Hepatocyte (in vitro differentiated cells): ENCODE measurements at regions not wholly inside any gene's neighbourhood (a gene's known extent, or its start where the extent isn't known, plus 50 kb on each side); places are given as distances from the start of the nearest gene placed in this dataset.
"Not testable (repeated sequence)": the region's sequence is repeated elsewhere in the genome, so short reads cannot be mapped to it uniquely, and the experiment has no call there.

Experiments used
- DNase-seq: peaks from one replicate; pipeline ENCODE4 v3.0.0-alpha.2; 2016; ENCODE audit warnings: low spot score
- H2AFZ ChIP-seq: fragments of 200-600 bp; sonication (generic); 2 replicates; pipeline ENCODE4 v1.6.0; 2016; ENCODE audit warnings: antibody characterized with exemption, mild to moderate bottlenecking
- H3K27ac ChIP-seq: fragments of 200-600 bp; sonication (generic); 2 replicates; pipeline ENCODE4 v1.5.1; 2016; ENCODE audit warnings: mild to moderate bottlenecking
- H3K27me3 ChIP-seq: fragments of 200-600 bp; sonication (generic); 2 replicates; pipeline ENCODE4 v1.6.1; 2016
- H3K36me3 ChIP-seq: fragments of 200-600 bp; sonication (generic); replicated peaks from 2 replicates; pipeline ENCODE4 v1.5.1; 2016; ENCODE audit warnings: low read depth; ENCODE audit not compliant: insufficient read depth
- H3K4me1 ChIP-seq: fragments of 200-600 bp; sonication (generic); 2 replicates; pipeline ENCODE4 v1.5.1; 2016; ENCODE audit warnings: mild to moderate bottlenecking, moderate library complexity; ENCODE audit not compliant: insufficient read depth
- H3K4me2 ChIP-seq: fragments of 200-600 bp; sonication (generic); 2 replicates; pipeline ENCODE4 v1.6.0; 2016
- H3K4me3 ChIP-seq: fragments of 200-600 bp; sonication (generic); 2 replicates; pipeline ENCODE4 v1.5.1; 2016; ENCODE audit warnings: mild to moderate bottlenecking
- H3K79me2 ChIP-seq: fragments of 200-600 bp; sonication (generic); 2 replicates; pipeline ENCODE4 v1.6.0; 2017; ENCODE audit warnings: mild to moderate bottlenecking
- H3K9me2 ChIP-seq: fragments of 200-600 bp; sonication (generic); replicated peaks from 2 replicates; pipeline ENCODE4 v1.6.0; 2017; ENCODE audit warnings: mild to moderate bottlenecking; ENCODE audit not compliant: insufficient read depth
- H3K9me3 ChIP-seq: fragments of 200-600 bp; sonication (generic); 2 replicates; pipeline ENCODE4 v1.5.1; 2016; ENCODE audit warnings: low read depth, mild to moderate bottlenecking
- H4K20me1 ChIP-seq: fragments of 200-600 bp; sonication (generic); 2 replicates; pipeline ENCODE4 v1.6.0; 2016; ENCODE audit warnings: mild to moderate bottlenecking; ENCODE audit not compliant: insufficient read depth, poor library complexity, severe bottlenecking
- EZH2 ChIP-seq: fragments of 200-600 bp; sonication (generic); IDR thresholded peaks from 2 replicates; pipeline ENCODE4 v1.6.1; 2016; ENCODE audit warnings: antibody characterized with exemption, mild to moderate bottlenecking, borderline replicate concordance
- EZH2phosphoT487 ChIP-seq: fragments of 200-600 bp; sonication (generic); IDR thresholded peaks from one replicate; pipeline ENCODE4 v1.6.1; 2018; ENCODE audit warnings: antibody characterized with exemption, mild to moderate bottlenecking, low read depth, moderate library complexity; ENCODE audit not compliant: unreplicated experiment, severe bottlenecking
- WGBS: methylation state at CpG from one replicate; pipeline ENCODE4 v1.1.6; 2016; ENCODE audit warnings: low lambda C conversion rate; ENCODE audit errors: missing lambda C conversion rate; 5-methylcytosine and 5-hydroxymethylcytosine counted together
- TF ChIP-seq, protein P1 (sequence below): fragments of 200-600 bp; sonication (generic); IDR thresholded peaks from 2 replicates; pipeline ENCODE4 v1.5.1; 2016; ENCODE audit warnings: antibody characterized with exemption, mild to moderate bottlenecking; ENCODE audit not compliant: poor library complexity

DNA sequence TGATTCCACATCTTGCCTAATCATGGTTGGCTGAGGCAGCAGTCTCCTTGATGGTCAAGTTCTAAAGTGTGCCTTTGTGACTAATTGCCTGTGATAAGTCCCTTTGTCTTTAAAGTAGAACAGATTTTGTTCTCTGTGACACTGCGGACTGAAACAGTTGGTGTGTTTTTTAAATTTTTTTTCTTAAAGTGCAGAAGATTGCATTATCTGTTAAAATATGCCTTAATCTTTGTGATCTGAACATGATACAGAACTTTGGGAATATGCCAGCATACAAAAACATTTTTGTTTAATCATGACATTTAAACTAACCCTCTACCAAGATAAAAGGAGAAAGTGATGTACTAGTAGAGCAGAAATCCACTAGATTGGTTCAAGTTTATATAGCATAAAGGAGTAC is 1260.6 kb upstream of the ADGRL2 start:
- no peak overlapping the region for H2AFZ ChIP-seq

DNA sequence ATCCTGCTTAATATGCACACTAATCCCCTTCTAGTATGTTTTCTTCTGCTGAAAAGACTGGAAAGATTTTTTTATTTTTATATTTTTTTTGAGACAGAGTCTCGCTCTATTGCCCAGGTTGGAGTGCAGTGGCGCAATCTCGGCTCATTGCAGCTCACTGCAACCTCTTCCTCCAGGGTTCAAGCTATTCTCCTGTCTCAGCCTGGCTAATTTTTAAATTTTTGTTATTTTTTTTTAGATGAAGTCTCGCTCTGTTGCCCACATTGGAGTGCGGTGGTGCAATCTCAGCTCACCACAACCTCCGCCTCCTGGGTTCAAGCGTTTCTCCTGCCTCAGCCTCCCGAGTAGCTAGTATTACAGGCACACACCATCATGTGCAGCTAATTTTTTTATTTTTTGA is 1261.4 kb upstream of the ADGRL2 start:
- H3K27ac ChIP-seq, H3K4me3 ChIP-seq, DNase-seq, H2AFZ ChIP-seq, H3K36me3 ChIP-seq, H3K4me2 ChIP-seq, H3K27me3 ChIP-seq, H3K79me2 ChIP-seq, H3K4me1 ChIP-seq, H4K20me1 ChIP-seq, H3K9me2 ChIP-seq, H3K9me3 ChIP-seq: not testable (repeated sequence)
- WGBS: 97% methylated on average over 8 of the region's 8 CpGs

More for the DNA sequence above, 1260.6 kb upstream of the ADGRL2 start:
- Histone ChIP-seq H4K20me1 (no peaks in the 10 kb centered on the region), H3K4me2 (no peak overlapping the region), H3K9me3 (no peaks in the 10 kb centered on the region), H3K27me3 (no peaks in the 10 kb centered on the region), H3K36me3 (no peaks in the 10 kb centered on the region), H3K79me2 (no peaks in the 10 kb centered on the region), H3K4me3 (no peak overlapping the region), H3K4me1 (no peaks in the 10 kb centered on the region), H3K9me2 (no peaks in the 10 kb centered on the region), H3K27ac (no peak overlapping the region)
- DNase-seq: no peak
- TF ChIP-seq, protein P1, sequence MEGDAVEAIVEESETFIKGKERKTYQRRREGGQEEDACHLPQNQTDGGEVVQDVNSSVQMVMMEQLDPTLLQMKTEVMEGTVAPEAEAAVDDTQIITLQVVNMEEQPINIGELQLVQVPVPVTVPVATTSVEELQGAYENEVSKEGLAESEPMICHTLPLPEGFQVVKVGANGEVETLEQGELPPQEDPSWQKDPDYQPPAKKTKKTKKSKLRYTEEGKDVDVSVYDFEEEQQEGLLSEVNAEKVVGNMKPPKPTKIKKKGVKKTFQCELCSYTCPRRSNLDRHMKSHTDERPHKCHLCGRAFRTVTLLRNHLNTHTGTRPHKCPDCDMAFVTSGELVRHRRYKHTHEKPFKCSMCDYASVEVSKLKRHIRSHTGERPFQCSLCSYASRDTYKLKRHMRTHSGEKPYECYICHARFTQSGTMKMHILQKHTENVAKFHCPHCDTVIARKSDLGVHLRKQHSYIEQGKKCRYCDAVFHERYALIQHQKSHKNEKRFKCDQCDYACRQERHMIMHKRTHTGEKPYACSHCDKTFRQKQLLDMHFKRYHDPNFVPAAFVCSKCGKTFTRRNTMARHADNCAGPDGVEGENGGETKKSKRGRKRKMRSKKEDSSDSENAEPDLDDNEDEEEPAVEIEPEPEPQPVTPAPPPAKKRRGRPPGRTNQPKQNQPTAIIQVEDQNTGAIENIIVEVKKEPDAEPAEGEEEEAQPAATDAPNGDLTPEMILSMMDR: no peak
- TF ChIP-seq EZH2phosphoT487 (no peak), EZH2 (no peak)
- 72% methylated on average over 1 of the region's 1 CpG for WGBS

DNA sequence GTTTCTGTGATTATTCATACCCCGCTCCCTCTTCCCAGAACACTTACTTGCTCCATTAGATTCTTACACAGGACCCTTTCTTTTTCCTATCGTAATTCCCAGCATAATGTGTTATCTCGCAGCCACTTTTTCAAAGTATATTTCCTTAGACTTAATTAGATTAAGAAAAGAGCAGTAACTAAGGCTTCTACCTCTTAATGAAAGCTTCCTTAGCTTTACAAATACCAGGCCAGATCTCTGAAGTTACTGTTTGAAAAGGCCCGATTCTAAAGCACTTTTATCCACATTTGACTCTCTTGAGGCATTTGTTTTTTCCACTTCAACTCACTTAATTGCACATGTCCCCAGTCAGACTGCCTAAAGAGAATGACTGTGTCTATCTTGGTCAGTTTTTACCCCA is 1264.3 kb upstream of the ADGRL2 start:
- Histone ChIP-seq H3K27ac (no peak overlapping the region), H3K9me3 (no peaks in the 10 kb centered on the region), H3K9me2 (no peaks in the 10 kb centered on the region), H3K36me3 (no peaks in the 10 kb centered on the region), H3K27me3 (no peaks in the 10 kb centered on the region), H4K20me1 (no peaks in the 10 kb centered on the region), H3K4me1 (peaks cover 5% of the 10 kb centered on the region), H3K79me2 (no peaks in the 10 kb centered on the region), H2AFZ (no peak overlapping the region), H3K4me2 (peak overlapping the region; percentile 32), H3K4me3 (no peak overlapping the region)
- no peak for TF ChIP-seq EZH2phosphoT487
- TF ChIP-seq, protein P1: no peak
- no peak for TF ChIP-seq EZH2
- WGBS: 69% methylated on average over 4 of the region's 4 CpGs
- no peak for DNase-seq

DNA sequence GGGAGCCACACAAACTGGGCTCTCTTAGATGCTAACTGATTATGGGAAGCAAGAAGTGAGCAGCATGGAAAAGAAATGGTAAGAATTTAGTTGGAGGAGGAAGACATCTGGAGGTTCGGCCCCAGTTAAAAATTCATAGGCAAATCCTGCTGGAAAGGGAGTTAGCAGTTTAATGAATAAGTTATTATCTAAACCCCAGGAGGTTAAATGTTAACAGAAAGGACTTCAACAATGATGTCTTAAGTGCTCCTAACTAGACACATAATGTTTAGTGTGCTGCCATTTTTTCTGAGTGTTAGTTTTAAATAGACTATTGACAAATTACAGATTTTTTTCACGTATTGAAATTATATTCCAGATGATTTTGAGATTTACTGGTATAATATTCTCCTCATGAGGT is 1265.3 kb upstream of the ADGRL2 start:
- H3K4me3 ChIP-seq: peak overlapping the region; percentile 10
- no peaks in the 10 kb centered on the region for H3K9me3 ChIP-seq
- H3K27ac ChIP-seq: no peak overlapping the region
- no peaks in the 10 kb centered on the region for H4K20me1 ChIP-seq
- 53% methylated on average over 2 of the region's 2 CpGs for WGBS
- peaks cover 5% of the 10 kb centered on the region for H3K4me1 ChIP-seq
- TF ChIP-seq, protein P1: no peak
- TF ChIP-seq EZH2 (no peak), EZH2phosphoT487 (no peak)
- no peaks in the 10 kb centered on the region for H3K36me3 ChIP-seq
- no peak for DNase-seq
- no peaks in the 10 kb centered on the region for H3K79me2 ChIP-seq
- H3K9me2 ChIP-seq: no peaks in the 10 kb centered on the region
- H3K4me2 ChIP-seq: peak overlapping the region; percentile 32
- peak overlapping the region; percentile 31 for H2AFZ ChIP-seq
- no peaks in the 10 kb centered on the region for H3K27me3 ChIP-seq
